Activated CD8-positive, alpha-beta T cell treated with anti-CD3 and anti-CD28 coated beads for 36 hours (primary cell): ENCODE measurements at regions not wholly inside any gene's neighbourhood (a gene's known extent, or its start where the extent isn't known, plus 50 kb on each side); places are given as distances from the start of the nearest gene placed in this dataset.

ENCODE experiments used
- ATAC-seq: fragments of 200-7000 bp; cut with Tn5 transposase; one replicate; pipeline ENCODE4 v1.10.0; 2021; ENCODE audit warnings: mild to moderate bottlenecking, moderate library complexity
- CTCF ChIA-PET: fragments of 350-600 bp; sonication (Branson Sonifier 250); formaldehyde crosslinking; loops from one replicate; lab custom pipeline; 2021; ENCODE audit warnings: antibody characterized with exemption; lab: Charles Lee
- POLR2A ChIA-PET: fragments of 350-600 bp; sonication (Branson Sonifier 250); formaldehyde crosslinking; loops from one replicate; lab custom pipeline; 2021; ENCODE audit warnings: antibody characterized with exemption; lab: Charles Lee
- DNase-seq: peaks from one replicate; pipeline ENCODE4 v3.0.0-alpha.2; 2020
- H3K27ac Mint-ChIP-seq: one replicate; pipeline ENCODE4 v1.8.0; 2021; ENCODE audit warnings: mild to moderate bottlenecking, mixed read lengths
- H3K27me3 Mint-ChIP-seq: one replicate; pipeline ENCODE4 v1.8.0; 2021; ENCODE audit warnings: mixed read lengths
- H3K36me3 Mint-ChIP-seq: one replicate; pipeline ENCODE4 v1.8.0; 2021; ENCODE audit warnings: low read depth, mixed read lengths
- H3K4me1 Mint-ChIP-seq: one replicate; pipeline ENCODE4 v1.8.0; 2021; ENCODE audit warnings: low read depth, mixed read lengths
- H3K4me3 Mint-ChIP-seq: one replicate; pipeline ENCODE4 v1.8.0; 2021; ENCODE audit warnings: mild to moderate bottlenecking, moderate library complexity, mixed read lengths
- H3K9me3 Mint-ChIP-seq: one replicate; pipeline ENCODE4 v1.8.0; 2021; ENCODE audit warnings: mixed read lengths
- CTCF ChIP-seq: fragments of 200-600 bp; IDR thresholded peaks from one replicate; pipeline ENCODE4 v1.8.0; 2022; ENCODE audit warnings: antibody characterized with exemption, mild to moderate bottlenecking
- intact Hi-C: fragments of 100-400 bp; cut with micrococcal nuclease; formaldehyde crosslinking; loops from one replicate; pipeline ENCODE4 v1.10.0; 2022

DNA sequence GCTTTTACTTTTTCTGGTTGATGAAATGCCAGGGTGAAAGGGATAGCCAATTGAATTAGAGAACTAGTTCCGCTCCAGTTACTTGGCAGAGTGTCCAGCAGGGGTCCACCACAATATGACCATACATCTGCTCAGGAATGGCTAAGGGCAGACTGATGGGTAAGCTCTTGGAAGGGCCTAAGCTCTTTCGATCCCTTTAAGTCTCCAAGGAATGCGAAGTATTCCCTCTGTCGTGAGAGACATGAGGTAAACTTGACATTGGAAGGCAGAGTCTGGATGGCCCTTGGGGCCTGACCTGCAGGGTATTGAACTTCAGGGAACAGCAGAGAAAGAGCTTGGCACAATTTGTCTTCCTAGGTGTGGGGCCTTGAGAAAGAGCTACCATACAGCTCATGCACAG lies 805.8 kb downstream of the PLOD2 start:
- peaks cover 18% of the 10 kb centered on the region for H3K9me3 Mint-ChIP-seq
- no peaks in the 10 kb centered on the region for H3K27me3 Mint-ChIP-seq
- CTCF ChIA-PET, result no interaction called here
- no peaks in the 10 kb centered on the region for H3K4me1 Mint-ChIP-seq
- intact Hi-C loops, result no loop called here
- POLR2A ChIA-PET, result no interaction called here
- no peak overlapping the region for H3K27ac Mint-ChIP-seq
- TF ChIP-seq CTCF, result no peak
- DNase-seq (no peak), ATAC-seq (no peak)
- no peaks in the 10 kb centered on the region for H3K36me3 Mint-ChIP-seq
- no peak overlapping the region for H3K4me3 Mint-ChIP-seq

- ATAC-seq (no peak), DNase-seq (no peak)
- H3K4me1 Mint-ChIP-seq, result no peaks in the 10 kb centered on the region
- peaks cover 17% of the 10 kb centered on the region for H3K9me3 Mint-ChIP-seq
- H3K4me3 Mint-ChIP-seq, result no peak overlapping the region
- no peak for TF ChIP-seq CTCF
- H3K27ac Mint-ChIP-seq, result no peak overlapping the region
- H3K36me3 Mint-ChIP-seq, result no peaks in the 10 kb centered on the region
- H3K27me3 Mint-ChIP-seq, result no peaks in the 10 kb centered on the region
- intact Hi-C loops, result no loop called here
- ChIA-PET CTCF (no interaction called here), POLR2A (no interaction called here)
These were observed 803.5 kb downstream of the PLOD2 start for GRCh38 chr3:145357453-145357852.

- CTCF ChIA-PET, result no interaction called here
- no peak for ATAC-seq
- intact Hi-C loops, result no loop called here
- Mint-ChIP-seq H3K27ac (no peak overlapping the region), H3K9me3 (peaks cover 14% of the 10 kb centered on the region), H3K27me3 (no peaks in the 10 kb centered on the region), H3K4me1 (no peaks in the 10 kb centered on the region), H3K36me3 (no peaks in the 10 kb centered on the region), H3K4me3 (no peak overlapping the region)
- POLR2A ChIA-PET, result no interaction called here
- DNase-seq, result no peak
- TF ChIP-seq CTCF, result no peak
These were observed 801.9 kb downstream of the PLOD2 start for GRCh38 chr3:145359040-145359439.

DNA sequence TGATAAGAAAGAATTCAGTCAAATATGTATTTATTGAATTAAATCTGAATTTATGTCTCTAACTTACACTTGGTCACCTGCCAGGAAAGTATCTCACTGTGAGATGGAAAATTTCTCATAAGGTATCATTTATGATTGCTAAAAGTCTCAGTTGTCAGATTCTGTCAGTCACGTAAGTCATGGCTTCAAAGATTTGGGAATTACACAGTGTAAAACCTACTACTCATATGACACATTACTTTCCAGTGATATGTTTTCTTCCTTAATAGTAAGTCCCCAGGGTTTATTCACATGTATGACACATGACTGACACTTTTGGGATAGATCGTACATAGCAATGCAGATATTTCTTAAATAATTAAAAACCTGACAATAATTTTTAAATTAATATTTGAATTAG lies 792.2 kb downstream of the PLOD2 start:
- Mint-ChIP-seq H3K4me1 (no peaks in the 10 kb centered on the region), H3K36me3 (no peaks in the 10 kb centered on the region), H3K4me3 (no peak overlapping the region), H3K27ac (no peak overlapping the region), H3K27me3 (no peaks in the 10 kb centered on the region), H3K9me3 (peaks cover 6% of the 10 kb centered on the region)
- intact Hi-C loops, result no loop called here
- DNase-seq (no peak), ATAC-seq (no peak)
- TF ChIP-seq CTCF, result no peak
- POLR2A ChIA-PET, result no interaction called here
- CTCF ChIA-PET, result no interaction called here

DNA sequence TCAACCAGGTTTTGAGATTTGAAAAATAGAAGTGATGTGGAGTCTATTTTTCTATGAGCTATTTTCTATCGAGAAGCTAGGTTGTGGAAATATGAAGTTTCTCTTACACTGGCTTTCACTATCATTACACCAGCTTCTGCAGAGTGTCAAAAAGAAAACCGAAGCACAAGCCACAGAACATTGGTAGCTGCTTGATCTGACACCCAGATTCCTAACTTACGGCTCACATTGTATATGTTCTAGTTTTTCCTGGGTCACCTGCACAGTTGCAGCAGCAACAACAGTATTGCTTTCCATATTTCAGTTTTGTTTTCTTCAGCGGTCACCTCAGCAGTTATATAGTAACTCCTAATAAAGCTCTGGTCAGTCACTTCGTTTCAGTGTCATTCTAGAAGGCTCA lies 790.1 kb downstream of the PLOD2 start:
- Mint-ChIP-seq H3K4me3 (no peak overlapping the region), H3K9me3 (peaks cover 4% of the 10 kb centered on the region), H3K4me1 (no peaks in the 10 kb centered on the region), H3K36me3 (no peaks in the 10 kb centered on the region), H3K27me3 (no peaks in the 10 kb centered on the region), H3K27ac (no peak overlapping the region)
- ATAC-seq, result no peak
- ChIA-PET POLR2A (no interaction called here), CTCF (no interaction called here)
- DNase-seq, result no peak
- no peak for TF ChIP-seq CTCF
- intact Hi-C loops, result no loop called here
